ENCODE measurements at regions not wholly inside any gene's neighbourhood (a gene's known extent, or its start where the extent isn't known, plus 50 kb on each side); places are given as distances from the start of the nearest gene placed in this dataset.

DNA sequence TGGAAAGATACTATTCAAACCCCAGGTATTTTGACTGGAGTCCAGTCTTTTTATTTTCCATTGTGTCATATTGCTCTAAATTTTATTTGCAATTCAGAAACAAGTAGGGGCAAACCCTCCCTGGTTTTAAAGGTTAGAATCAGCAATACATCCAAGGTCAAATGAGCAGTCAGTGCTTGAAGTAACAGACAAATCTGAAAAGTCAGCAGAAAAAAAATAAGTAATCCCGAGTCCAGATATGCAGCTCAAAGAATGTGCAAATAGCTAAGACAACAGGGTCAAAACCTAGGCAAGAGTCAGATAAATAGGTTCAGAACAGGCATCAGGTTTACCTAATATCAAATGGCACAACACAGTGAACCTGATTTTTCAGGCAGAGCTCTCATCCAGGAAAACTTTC, 367.0 kb downstream of the STK39 start:
- TF ChIP-seq, protein P1, sequence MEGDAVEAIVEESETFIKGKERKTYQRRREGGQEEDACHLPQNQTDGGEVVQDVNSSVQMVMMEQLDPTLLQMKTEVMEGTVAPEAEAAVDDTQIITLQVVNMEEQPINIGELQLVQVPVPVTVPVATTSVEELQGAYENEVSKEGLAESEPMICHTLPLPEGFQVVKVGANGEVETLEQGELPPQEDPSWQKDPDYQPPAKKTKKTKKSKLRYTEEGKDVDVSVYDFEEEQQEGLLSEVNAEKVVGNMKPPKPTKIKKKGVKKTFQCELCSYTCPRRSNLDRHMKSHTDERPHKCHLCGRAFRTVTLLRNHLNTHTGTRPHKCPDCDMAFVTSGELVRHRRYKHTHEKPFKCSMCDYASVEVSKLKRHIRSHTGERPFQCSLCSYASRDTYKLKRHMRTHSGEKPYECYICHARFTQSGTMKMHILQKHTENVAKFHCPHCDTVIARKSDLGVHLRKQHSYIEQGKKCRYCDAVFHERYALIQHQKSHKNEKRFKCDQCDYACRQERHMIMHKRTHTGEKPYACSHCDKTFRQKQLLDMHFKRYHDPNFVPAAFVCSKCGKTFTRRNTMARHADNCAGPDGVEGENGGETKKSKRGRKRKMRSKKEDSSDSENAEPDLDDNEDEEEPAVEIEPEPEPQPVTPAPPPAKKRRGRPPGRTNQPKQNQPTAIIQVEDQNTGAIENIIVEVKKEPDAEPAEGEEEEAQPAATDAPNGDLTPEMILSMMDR (IDR thresholded peaks at IDR 0.05) = no peak
- TF ChIP-seq POLR2A (IDR thresholded peaks at IDR 0.05) = no peak
